ENCODE measurements at regions not wholly inside any gene's neighbourhood (a gene's known extent, or its start where the extent isn't known, plus 50 kb on each side); places are given as distances from the start of the nearest gene placed in this dataset.

GRCh38 chr1:234529950-234530237, 50.9 kb upstream of the TARBP1 start:
- TF ChIP-seq, protein P1, sequence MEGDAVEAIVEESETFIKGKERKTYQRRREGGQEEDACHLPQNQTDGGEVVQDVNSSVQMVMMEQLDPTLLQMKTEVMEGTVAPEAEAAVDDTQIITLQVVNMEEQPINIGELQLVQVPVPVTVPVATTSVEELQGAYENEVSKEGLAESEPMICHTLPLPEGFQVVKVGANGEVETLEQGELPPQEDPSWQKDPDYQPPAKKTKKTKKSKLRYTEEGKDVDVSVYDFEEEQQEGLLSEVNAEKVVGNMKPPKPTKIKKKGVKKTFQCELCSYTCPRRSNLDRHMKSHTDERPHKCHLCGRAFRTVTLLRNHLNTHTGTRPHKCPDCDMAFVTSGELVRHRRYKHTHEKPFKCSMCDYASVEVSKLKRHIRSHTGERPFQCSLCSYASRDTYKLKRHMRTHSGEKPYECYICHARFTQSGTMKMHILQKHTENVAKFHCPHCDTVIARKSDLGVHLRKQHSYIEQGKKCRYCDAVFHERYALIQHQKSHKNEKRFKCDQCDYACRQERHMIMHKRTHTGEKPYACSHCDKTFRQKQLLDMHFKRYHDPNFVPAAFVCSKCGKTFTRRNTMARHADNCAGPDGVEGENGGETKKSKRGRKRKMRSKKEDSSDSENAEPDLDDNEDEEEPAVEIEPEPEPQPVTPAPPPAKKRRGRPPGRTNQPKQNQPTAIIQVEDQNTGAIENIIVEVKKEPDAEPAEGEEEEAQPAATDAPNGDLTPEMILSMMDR (IDR thresholded peaks at IDR 0.05) = no peak
- TF ChIP-seq POLR2A (IDR thresholded peaks at IDR 0.05) = no peak
- TF ChIP-seq EP300 (IDR thresholded peaks at IDR 0.05) = no peak
